HL-60 (cell line): ENCODE measurements at regions not wholly inside any gene's neighbourhood (a gene's known extent, or its start where the extent isn't known, plus 50 kb on each side); places are given as distances from the start of the nearest gene placed in this dataset.

Experiments
- DNase-seq, 2 experiments: peaks; one replicate each; pipeline ENCODE4 v3.0.0-alpha.2; 2010 to 2020; ENCODE audit warnings: low read depth in 1 of 2, low spot score in 1 of 2
- H3K27ac ChIP-seq: fragments of 250-450 bp; sonication (Bioruptor Pico); replicated peaks from 2 replicates; pipeline ENCODE4 v1.5.1; 2020; ENCODE audit warnings: mild to moderate bottlenecking, moderate library complexity
- H3K27me3 ChIP-seq: fragments of 250-450 bp; sonication (Bioruptor Pico); 2 replicates; pipeline ENCODE4 v1.5.1; 2021; ENCODE audit warnings: mild to moderate bottlenecking, moderate library complexity; ENCODE audit not compliant: insufficient read depth, poor library complexity, severe bottlenecking
- H3K4me3 ChIP-seq: replicated peaks from 2 replicates; pipeline ENCODE4 v1.5.1; 2011; ENCODE audit warnings: mild to moderate bottlenecking, control low read depth, low read length; ENCODE audit not compliant: insufficient read depth
- CTCF ChIP-seq: IDR thresholded peaks from one replicate; pipeline ENCODE4 v1.5.1; 2011; ENCODE audit warnings: low read length, control low read depth, inconsistent platforms; ENCODE audit not compliant: insufficient read depth
- GABPA ChIP-seq: IDR thresholded peaks from 2 replicates; pipeline ENCODE4 v1.6.1; 2012; ENCODE audit warnings: low read depth
- POLR2AphosphoS5 ChIP-seq: IDR thresholded peaks from 2 replicates; pipeline ENCODE4 v1.6.1; 2012; ENCODE audit warnings: low read depth
- SPI1 ChIP-seq: IDR thresholded peaks from 2 replicates; pipeline ENCODE4 v1.6.1; 2012; ENCODE audit warnings: low read depth, mild to moderate bottlenecking, borderline replicate concordance
- TF ChIP-seq, protein P1 (sequence below): IDR thresholded peaks from 2 replicates; pipeline ENCODE4 v1.6.1; 2012; ENCODE audit warnings: low read depth; ENCODE audit not compliant: insufficient replicate concordance

- no peak overlapping the region for H3K27ac ChIP-seq
- no peak overlapping the region for H3K4me3 ChIP-seq
- no peak for DNase-seq
- TF ChIP-seq GABPA (no peak), CTCF (no peak), POLR2AphosphoS5 (no peak), SPI1 (no peak)
- TF ChIP-seq, protein P1, sequence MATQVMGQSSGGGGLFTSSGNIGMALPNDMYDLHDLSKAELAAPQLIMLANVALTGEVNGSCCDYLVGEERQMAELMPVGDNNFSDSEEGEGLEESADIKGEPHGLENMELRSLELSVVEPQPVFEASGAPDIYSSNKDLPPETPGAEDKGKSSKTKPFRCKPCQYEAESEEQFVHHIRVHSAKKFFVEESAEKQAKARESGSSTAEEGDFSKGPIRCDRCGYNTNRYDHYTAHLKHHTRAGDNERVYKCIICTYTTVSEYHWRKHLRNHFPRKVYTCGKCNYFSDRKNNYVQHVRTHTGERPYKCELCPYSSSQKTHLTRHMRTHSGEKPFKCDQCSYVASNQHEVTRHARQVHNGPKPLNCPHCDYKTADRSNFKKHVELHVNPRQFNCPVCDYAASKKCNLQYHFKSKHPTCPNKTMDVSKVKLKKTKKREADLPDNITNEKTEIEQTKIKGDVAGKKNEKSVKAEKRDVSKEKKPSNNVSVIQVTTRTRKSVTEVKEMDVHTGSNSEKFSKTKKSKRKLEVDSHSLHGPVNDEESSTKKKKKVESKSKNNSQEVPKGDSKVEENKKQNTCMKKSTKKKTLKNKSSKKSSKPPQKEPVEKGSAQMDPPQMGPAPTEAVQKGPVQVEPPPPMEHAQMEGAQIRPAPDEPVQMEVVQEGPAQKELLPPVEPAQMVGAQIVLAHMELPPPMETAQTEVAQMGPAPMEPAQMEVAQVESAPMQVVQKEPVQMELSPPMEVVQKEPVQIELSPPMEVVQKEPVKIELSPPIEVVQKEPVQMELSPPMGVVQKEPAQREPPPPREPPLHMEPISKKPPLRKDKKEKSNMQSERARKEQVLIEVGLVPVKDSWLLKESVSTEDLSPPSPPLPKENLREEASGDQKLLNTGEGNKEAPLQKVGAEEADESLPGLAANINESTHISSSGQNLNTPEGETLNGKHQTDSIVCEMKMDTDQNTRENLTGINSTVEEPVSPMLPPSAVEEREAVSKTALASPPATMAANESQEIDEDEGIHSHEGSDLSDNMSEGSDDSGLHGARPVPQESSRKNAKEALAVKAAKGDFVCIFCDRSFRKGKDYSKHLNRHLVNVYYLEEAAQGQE = no peak
- H3K27me3 ChIP-seq = no peaks in the 10 kb centered on the region
These were observed 450.5 kb upstream of the KCNMB2 start for GRCh38 chr3:178085817-178086123.

DNA sequence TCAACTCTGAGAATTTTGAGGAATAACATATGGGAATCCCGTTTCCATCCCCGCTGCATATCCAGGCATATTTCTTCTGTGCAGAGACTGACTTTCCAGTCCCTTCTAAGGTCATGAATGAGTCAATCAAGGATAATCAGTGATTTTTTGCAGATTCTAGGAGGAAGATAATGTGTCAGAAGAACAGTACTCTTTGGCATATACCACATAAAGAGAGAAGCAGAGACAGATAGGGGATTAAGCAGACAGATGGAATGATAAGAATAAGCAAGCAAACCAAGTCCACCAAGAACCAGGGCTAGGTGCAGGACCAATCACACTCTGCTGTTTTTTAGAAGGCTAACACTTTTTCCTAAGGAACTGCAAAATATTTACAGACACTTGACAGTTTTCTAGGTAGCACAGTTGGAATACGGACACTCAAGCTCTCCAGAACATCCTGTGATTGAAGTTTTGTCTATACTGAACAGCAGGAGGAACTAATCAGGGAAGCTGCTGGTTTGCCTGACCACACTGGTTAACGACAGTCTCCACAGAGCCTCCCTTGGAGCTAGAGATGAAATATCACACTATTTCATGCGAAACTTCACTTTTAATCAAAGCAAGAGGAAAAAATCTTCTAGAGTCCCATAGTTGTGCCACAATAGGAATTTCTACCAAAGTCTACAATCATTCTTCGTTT is 450.0 kb upstream of the KCNMB2 start:
- H3K27me3 ChIP-seq = no peaks in the 10 kb centered on the region
- H3K4me3 ChIP-seq = no peak overlapping the region
- no peak overlapping the region for H3K27ac ChIP-seq
- DNase-seq = no peak
- TF ChIP-seq, protein P1 = no peak

GRCh38 chr3:178087376-178087775 is 448.9 kb upstream of the KCNMB2 start:
- TF ChIP-seq, protein P1 = no peak
- TF ChIP-seq POLR2AphosphoS5 (no peak), CTCF (no peak), SPI1 (no peak), GABPA (no peak)
- Histone ChIP-seq H3K27me3 (no peaks in the 10 kb centered on the region), H3K27ac (no peak overlapping the region), H3K4me3 (no peak overlapping the region)
- DNase-seq = no peak
